Pulmonary artery endothelial cell (primary cell): ENCODE measurements at regions not wholly inside any gene's neighbourhood (a gene's known extent, or its start where the extent isn't known, plus 50 kb on each side); places are given as distances from the start of the nearest gene placed in this dataset.
"Not testable (repeated sequence)": the region's sequence is repeated elsewhere in the genome, so short reads cannot be mapped to it uniquely, and the experiment has no call there.

Experiments
- DNase-seq: peaks from one replicate; pipeline ENCODE4 v3.0.0-alpha.2; 2011; ENCODE audit warnings: low read depth, low spot score

DNA sequence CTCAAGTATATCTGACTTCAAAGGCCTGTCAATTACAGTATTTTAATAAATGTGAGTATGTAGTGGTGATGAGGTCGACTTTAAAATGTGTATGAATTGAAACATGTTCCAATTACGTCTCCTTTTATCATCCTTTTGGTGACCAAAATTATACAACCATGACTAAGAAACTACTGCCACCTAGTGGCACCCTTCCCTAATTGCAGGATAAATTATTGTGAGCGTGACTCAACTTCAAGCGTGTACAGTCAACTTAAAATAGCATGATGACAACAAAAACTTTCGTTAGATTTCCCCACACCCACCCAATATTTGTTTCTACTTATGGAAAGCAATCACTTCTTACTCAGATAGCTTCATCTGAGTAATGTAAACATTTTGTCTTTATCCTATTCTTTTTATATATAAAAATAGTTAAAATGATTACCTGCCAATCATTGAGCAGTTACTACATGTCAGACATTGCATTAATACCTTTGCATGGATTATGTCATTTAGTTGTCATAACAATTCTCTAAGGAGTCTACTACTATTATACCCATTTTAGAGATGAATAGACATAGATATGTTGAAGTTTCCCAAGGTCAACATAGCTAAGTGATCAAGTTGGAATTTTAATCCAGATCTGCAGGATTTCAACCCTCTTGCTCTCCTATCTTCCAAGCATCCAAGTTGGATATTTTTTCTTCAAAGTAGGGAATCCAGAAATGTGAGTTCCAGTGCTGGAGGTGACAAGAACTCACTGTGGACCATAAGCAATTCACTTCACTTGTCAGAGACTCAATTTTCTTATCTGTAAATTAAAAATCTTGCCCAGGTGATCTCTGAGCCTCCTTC lies 106.0 kb downstream of the MEX3B start:
- no peak for DNase-seq

DNA sequence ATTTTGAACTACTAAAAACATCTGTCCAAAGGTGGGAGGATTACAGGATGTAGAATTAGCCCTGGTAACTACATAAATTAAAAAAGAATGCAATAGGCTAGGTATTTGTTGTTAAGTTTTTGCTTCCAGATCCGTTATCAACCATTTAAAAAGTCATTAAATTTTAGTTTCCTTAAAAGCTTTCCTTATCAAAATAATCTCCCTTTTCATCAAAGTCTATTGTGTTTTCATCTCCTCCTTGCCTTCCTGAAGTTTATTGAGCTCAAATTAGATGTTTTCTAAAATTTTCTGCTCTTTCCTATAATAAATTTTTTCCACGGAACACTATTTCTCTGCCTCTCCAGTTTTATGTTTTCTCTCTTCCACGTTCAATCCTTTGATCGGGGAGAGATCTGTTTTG lies 108.6 kb downstream of the MEX3B start:
- DNase-seq, result no peak

DNA sequence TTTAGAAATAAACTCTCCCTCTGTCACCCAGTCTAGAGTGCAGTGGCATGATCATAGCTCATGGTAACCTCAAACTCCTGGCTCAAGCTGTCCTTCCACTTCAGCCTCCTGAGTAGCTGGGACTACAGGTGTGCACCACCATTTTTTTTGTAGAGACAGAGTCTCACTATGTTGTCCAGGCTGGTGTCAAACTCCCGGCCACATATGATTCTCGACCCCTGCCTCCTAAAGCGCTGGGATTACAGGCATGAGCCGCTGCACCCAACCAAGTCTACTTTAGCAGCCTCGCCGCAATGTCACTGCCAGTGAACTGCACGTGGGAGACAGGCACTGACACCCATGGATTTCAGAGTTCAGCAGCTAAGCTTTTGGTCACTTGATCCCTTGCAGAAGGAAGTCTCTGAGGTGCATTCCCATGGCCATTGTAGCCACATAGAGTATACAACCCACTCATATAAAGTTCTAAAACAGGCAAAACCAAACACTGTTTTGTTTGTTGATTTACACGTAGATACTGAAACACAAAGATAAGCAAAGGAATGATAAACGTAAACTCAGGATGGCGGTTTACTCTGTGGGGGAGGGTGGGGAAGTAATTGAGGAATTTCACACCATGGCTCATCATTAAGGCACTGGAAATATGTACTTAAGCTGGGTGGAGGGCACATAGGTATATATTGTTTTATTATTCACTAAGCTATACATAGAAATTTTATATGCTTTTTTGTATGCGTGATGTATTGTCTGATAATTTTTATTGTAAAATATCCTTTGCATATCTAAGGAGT lies 115.0 kb downstream of the MEX3B start:
- no peak for DNase-seq

DNA sequence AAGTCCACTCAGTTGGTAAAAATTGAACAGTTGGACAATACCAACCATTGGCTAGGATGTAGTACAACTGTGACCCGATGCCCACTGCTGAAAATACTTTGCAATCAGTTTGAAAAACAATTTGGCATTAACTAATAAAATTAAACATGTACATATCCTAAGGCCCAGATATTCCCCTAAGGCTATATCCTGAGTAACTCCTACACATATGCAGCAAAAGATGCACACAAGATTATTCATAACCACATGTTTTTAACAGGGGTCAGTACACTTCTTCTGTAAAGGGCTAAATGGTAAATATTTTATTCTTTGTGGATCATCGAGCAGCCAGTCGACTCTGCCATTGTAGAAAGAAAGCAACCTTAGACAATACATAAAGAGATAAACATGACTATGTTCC lies 116.3 kb downstream of the MEX3B start:
- no peak for DNase-seq

DNA sequence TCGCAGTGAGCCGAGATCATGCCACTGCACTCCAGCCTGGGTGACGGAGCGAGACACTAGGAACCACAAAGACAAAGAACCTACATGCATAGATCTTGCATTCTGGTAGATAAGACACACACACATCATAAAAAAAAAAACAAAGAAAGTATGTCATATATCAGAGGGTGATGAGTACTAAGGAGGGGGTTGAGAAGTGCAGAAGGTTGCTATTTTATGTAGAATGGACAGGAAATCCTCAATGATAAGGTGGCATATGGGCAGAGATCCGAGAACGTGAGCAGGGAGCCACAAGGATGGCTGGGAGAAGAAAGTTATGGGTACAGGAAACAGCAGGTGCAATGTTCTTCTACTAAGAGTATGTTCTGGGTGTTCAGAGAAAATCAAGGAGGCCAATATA lies 118.8 kb downstream of the MEX3B start:
- no peak for DNase-seq

DNA sequence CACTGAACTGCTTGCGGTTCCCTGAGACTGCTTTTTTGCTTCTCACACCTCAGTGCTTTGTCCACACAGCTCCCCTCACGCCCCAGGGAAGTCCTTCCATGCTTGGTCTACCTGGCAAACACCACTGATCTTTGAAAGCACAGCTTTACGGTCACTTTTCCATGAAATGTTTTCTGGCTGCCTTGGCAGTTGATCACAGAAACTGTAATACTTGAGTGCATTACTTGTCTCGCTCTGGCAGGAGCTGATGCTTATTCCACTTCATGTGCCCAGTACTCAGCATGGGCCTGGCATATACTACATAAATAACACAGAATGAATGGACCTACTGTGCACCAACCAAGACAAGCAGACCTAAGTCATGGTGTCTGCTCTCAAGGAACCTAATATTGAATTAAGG lies 121.1 kb downstream of the MEX3B start:
- no peak for DNase-seq

DNA sequence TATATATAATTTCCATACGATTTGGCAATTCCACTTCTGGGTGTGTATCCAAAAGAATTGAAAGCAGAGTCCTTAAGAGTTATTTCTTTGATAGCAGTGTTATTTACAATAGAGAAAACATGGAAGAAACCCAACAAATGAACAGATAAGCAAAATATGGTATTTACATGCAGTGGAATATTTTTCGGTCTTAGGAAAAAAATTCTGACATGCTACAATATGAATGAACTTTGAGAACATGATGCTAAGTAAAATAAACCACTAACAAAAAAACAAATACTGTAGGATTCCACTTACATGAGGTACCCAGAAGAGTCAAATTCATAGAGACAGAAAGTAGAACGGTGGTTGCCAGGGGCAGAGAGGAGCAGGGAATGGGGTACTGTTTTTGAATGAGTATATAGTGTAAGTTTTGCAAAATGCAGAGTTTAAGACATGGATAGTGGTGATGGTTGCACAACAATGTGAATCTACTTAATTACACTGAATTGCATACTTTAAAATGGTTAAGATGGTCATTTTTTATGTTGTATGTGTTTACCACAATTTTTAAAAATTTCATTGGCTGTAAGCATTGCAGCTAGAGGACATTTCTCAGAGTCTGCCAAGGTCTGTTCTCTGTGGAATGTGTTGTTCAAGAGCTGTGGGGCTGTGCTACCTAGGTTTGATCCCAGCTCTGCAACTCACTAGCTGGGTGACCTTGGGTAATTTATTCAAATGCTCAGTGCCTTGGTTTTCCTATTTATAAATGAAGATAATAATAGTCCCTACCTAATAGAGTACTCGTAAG lies 122.1 kb downstream of the MEX3B start:
- no peak for DNase-seq

DNA sequence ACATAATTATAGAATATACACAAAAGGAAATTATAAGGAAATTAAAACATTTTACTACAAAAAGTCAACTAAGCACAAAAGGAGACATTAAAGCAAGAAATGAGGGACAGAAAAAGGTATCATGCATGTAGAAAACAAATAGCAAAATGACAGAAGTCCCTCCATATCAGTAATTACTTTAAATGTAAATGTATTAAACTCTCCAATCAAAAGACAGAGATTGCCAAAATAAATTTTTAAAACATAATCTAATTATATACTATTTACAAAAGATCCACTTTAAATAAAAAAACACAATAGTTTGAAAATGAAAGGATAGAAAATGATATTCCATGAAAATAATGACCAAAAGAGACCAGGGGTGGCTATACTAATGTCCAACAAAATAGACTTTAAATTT lies 123.7 kb downstream of the MEX3B start:
- no peak for DNase-seq

DNA sequence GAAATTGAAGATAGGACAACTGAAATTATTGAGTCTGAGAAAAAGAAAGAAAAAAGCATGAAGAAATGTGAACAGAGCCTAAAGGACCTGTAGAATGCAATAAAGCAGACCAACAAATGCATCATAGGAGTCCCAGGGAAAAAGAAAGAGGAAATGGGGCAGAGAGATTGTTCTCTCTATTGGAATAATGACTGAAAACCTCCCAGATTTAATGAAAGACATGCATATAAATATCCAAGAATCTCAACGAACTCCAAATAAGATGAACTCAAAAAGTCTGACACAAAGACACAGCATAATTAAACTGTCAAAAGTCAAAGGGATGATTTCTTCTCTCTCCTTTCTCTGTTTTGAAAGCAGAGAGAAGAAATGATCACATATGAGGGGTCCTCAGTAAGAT lies 124.7 kb downstream of the MEX3B start:
- no peak for DNase-seq

DNA sequence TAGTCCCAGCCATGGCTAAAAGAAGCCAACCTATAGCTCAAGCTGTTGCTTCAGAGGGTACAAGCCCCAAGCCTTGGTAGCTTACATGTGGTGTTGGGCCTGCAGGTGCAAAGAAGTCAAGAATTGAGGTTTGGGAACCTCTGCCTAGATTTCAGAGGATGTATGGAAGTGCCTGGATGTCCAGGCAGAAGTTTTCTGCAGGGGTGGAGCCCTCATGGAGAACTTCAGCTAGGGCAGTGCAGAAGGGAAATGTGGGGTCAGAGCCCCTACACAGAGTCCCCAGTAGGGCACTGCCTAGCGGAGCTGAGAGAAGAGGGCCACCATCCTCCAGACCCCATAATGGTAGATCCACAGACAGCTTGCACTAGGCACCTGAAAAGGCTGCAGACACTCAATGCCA lies 127.1 kb downstream of the MEX3B start:
- DNase-seq, result not testable (repeated sequence)

DNA sequence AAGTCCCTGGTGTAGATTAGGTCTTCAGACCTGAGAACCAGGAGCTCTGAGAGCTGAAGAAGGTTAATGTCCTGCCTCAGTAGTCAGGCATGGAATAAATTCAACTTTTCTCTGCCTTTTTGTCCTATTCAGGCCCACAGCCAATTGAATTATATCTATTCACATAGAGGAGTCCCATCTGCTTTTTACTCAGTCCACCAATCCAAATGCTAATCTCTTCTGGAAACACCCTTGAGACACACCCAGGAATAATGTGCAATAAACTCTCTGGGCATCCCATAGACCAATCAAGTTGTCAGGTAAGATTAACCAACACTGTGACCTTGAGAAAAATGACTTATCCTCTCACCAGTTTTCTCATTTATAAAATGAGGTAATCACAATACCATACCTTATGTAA lies 129.4 kb downstream of the MEX3B start:
- DNase-seq, result no peak

DNA sequence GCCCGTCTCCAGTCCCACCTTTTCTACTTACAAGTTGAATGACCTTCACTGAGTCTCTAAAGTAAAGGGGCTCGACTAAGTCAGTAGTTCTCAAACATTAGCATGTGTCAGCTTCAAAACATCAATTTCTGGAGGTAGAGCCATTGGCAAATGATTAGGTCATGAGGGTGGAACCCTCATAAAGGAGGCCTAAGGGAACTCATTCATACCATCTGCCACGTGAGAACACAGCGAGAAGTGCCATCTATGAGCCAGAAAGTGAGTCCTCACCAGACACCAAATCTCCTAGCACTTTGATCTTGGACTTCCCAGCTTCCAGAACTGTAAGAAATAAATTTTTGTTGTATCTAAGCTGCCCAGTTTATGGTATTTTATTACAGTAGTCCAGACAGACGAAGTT lies 129.8 kb downstream of the MEX3B start:
- no peak for DNase-seq

DNA sequence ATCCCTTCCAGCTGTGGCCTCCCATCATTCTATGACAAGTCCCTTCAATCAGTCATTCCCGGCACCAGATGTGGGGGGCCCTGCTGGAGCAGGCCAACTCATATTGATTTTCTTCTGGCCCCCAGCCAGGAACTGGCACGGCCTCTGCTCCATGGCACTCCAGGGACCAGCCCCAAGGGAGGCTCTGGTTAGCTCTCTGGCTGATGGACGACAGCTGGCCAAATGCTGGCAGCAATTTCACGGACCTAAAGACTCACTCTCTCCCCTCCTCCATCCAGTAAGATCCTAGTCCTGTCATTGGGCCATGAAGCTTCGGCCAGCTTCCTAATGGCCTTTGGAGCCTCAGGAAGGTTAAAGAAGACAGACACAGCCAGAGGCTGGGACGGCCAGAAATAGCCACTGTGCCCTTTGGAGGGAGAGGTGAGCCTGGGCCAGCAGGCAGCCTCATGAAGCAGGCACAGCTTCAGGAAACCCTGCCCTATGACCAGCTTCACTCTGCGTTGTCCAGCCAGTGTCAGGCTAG lies 131.0 kb downstream of the MEX3B start:
- no peak for DNase-seq

DNA sequence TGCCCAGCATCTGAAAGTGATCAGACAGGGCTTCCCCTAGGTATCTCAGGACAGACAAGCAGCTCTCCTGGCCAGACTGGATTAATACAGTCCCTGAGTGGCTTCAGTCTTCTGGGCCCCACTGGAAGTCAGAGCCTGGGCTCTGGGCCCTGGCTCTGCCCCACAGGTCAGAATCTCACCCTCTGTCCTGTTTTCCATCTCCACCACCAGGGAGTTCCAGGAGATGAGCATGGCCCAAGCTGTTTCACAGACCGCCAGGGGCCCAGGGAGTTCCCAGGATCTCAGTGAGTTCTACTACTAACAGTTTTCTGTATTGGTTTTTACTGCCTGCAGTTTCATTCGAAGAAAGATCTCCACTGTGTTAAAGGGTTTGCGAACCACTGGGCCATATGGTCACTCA lies 131.5 kb downstream of the MEX3B start:
- DNase-seq, result no peak

DNA sequence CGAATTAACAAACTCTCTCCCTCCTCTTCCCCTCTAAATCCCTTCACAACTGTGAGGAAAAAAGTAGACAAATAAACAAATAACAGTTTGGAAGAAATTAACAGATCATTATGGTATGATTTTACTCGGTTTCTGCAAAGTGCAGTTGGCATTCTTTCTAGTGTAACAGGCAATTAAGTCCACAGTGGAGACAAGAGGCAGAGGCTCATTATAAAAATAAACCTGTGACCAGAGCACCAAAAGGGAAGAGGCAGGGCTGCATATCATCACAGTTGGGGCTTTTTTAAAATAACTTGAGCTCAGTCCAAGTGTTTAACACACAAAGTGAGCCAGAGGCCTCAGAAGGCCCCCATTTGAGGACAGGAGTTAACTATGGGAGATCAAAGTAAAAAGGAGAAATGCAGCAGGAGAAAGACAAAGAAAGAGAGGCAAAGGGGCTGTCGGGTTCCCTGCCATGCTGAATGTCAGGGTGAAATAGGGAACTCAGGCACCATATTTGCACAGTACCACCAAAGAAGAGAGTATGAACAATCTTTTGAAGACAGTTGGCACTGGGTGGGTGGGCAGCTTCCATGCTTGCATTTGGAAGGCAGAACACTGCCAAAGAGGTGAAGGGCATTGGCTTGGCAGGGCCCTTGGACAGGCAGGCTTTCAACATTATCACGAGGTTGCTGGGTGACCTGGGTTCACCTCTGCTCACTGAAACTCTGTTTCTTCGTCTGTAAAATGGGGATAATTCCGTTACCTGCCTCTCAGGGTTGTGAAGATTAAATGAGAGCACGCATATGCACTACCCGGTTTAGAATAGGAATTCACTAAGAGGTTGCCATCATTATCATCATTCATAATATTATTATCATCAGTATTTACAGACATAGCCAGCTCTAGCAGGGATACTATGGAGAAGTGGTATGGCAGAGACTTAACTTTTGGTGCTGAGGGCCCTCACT lies 134.5 kb downstream of the MEX3B start:
- no peak for DNase-seq

DNA sequence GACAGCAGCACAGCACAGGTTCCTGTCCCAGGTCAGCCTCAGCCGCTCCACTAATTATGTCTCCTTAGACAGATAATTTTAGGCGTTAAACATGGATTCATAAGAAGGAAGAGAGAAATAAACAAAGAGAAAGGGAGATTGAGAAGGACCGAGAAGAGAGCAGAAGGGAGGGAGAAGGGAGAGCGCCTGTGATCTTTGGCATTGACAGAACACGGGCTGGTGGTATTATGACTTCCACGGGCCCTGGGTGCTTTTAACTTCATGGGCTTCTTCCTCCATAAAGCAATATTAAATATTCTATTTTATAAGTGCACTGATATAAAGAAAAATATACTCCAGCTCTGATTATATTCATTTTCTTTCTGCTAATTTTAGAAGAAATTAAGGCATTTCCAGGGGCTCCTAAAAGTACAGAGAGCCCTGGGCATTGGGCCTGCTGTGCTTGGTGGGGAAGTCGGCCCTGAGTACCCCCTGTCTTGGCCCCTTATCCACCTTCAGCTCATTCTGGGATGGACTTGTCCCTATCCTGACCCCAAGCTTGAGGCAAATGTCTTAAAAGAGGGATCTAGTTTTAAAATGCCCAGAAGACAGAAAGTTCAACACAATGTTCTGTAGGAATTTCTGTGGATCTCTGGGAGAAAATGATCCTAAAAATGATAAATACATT lies 135.3 kb downstream of the MEX3B start:
- no peak for DNase-seq

DNA sequence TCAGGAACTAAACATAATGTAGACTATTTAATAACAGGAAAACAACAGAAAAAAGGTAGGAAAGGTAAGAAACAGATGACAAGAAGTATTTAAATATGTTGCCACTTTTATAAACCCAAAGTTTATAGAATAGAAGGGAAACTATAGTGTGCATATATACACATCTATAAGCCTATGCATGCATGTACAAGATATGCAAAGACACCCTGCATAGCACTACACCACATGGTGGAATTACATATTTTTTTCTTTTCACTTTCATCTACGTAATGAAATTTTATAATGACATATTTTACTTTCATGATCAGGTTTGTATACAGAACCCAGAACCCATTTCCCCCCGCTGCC lies 136.8 kb downstream of the MEX3B start:
- DNase-seq, result no peak

DNA sequence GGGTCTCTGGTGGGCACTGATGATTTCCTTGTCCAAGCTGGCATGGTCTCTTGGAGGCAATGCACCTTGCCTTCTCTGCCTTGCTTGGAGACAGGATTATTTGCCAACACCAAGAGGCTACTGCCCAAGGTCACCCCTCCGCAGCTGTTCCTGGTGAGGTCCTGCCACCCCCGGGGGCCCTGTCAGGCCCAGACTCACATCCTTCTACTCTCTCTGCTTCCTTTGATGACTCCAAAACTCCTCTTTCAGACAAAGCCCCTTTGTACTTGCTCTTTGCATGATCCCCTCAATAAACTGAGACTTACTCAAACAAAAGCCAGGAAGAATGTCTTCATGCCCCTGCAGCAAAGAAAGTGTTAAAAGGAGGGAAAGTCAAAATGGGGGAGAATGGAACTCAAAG lies 137.7 kb downstream of the MEX3B start:
- DNase-seq, result no peak

DNA sequence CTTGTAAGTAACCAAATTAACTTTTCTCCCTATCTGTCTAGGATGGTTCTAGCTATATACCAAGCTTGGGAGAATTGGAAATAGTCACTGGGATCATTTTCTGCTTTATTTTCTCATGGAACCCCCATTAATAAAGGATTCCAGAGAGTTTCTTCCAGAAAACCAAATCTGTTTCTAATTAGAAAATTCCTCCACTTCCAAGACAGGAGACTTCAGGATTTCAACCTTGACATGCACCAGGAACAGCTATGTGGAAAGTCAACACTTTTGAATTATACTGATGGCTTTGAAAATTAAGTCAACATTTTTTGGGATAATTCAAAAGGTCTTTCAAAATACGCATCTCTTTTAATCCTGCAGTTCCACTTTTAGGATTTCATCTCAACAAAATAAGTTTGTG lies 138.3 kb downstream of the MEX3B start:
- DNase-seq, result no peak

DNA sequence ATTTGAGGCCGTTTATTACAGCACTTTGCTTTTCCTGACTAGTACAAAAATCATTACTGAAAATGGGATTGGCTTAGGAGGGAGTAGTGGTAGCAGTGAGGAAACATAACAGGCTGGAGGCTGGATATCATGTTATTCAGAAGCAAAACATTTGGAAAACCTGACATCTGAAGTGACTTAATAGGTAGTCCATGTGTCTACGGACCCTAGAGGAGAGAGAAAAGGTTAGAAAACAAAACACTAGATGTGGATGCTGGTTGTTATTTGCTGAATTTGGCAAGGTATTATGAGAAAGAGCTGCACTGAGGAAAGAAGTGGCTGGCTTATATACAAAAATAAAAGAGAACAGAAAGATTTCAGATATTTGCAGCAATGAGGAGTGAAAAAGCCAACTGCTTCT lies 139.9 kb downstream of the MEX3B start:
- no peak for DNase-seq
